ENCODE measurements at regions not wholly inside any gene's neighbourhood (a gene's known extent, or its start where the extent isn't known, plus 50 kb on each side); places are given as distances from the start of the nearest gene placed in this dataset.

DNA sequence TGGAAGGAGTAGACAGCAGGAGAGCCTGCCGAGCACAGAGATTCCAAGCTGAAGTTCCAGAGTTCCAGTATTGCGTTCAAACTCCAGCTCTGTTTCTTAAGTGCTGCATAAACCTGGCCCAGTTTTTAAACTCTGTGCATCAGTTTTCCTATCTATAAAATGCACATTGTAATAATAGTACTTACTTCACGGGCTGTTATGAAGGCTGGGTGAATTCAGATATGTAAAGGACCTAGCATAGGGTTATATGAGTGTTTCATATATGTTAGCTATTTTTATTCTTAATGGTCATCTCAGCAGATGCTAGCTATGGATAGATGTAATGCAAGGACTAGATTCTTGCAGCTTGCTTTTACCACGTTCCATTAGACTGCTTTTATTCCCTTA, 293.1 kb upstream of the SEMA3C start:
- no peaks in the 10 kb centered on the region for H3K9me3 Mint-ChIP-seq (ENCODE audit: low read depth, unreplicated experiment)
- CTCF ChIA-PET, result no interaction called here
- H3K4me1 Mint-ChIP-seq (ENCODE audit: low read depth, unreplicated experiment), result no peaks in the 10 kb centered on the region
- H3K36me3 Mint-ChIP-seq (ENCODE audit: insufficient read depth, unreplicated experiment), result no peaks in the 10 kb centered on the region
- H3K27ac Mint-ChIP-seq (ENCODE audit: unreplicated experiment), result no peak overlapping the region
- TF ChIP-seq, protein P1, sequence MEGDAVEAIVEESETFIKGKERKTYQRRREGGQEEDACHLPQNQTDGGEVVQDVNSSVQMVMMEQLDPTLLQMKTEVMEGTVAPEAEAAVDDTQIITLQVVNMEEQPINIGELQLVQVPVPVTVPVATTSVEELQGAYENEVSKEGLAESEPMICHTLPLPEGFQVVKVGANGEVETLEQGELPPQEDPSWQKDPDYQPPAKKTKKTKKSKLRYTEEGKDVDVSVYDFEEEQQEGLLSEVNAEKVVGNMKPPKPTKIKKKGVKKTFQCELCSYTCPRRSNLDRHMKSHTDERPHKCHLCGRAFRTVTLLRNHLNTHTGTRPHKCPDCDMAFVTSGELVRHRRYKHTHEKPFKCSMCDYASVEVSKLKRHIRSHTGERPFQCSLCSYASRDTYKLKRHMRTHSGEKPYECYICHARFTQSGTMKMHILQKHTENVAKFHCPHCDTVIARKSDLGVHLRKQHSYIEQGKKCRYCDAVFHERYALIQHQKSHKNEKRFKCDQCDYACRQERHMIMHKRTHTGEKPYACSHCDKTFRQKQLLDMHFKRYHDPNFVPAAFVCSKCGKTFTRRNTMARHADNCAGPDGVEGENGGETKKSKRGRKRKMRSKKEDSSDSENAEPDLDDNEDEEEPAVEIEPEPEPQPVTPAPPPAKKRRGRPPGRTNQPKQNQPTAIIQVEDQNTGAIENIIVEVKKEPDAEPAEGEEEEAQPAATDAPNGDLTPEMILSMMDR (IDR thresholded peaks at IDR 0.05; ENCODE audit: unreplicated experiment), result no peak
- H3K27me3 Mint-ChIP-seq (ENCODE audit: unreplicated experiment), result no peaks in the 10 kb centered on the region
- intact Hi-C loops (cut with micrococcal nuclease; ENCODE audit: unreplicated experiment), result no loop called here
- H3K4me3 Mint-ChIP-seq (ENCODE audit: low read depth, unreplicated experiment), result no peak overlapping the region
- BruUV-seq (replicated peaks), result no TSS peak
- DNase-seq, result no peak

DNA sequence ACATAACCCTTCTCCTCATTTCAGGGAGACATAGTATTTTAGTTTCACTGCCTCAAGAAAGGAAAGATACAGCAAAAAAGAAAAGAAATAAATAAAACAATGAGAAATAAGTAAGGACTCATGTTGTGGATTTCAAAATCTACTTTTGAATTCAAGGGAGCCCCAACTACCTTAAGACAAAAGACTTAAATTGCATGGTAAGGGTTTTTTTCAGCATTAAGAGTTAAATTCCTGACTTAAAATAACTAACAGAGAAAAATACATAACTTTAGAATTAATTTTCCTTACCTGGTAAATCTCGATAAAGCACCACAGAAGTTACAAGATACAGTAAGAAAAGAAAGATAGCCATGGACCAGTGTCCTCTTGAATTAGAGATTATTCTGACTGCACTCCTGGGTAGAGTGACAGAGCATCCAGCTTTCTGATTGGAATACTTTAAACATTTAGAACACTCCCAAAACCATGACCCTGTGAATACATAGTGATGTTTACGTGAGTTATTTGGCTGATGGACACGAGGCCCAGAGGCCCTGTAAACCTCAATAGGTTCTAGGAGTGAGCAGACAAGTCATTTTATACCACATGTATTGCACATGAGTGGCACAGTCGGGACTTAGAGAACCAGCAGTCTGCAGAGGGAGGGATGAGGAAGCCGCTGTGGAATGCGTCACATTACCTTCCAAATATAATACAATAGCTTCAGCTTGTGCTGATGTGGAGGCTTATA, 292.5 kb upstream of the SEMA3C start:
- Mint-ChIP-seq H3K4me3 (ENCODE audit: low read depth, unreplicated experiment) (no peak overlapping the region), H3K27ac (ENCODE audit: unreplicated experiment) (no peak overlapping the region), H3K9me3 (ENCODE audit: low read depth, unreplicated experiment) (no peaks in the 10 kb centered on the region), H3K36me3 (ENCODE audit: insufficient read depth, unreplicated experiment) (no peaks in the 10 kb centered on the region), H3K4me1 (ENCODE audit: low read depth, unreplicated experiment) (no peaks in the 10 kb centered on the region), H3K27me3 (ENCODE audit: unreplicated experiment) (no peaks in the 10 kb centered on the region)
- intact Hi-C loops (cut with micrococcal nuclease; ENCODE audit: unreplicated experiment), result no loop called here
- DNase-seq, result no peak
- TF ChIP-seq, protein P1 (IDR thresholded peaks at IDR 0.05; ENCODE audit: unreplicated experiment), result no peak
- CTCF ChIA-PET, result no interaction called here
- no TSS peak for BruUV-seq (replicated peaks)

DNA sequence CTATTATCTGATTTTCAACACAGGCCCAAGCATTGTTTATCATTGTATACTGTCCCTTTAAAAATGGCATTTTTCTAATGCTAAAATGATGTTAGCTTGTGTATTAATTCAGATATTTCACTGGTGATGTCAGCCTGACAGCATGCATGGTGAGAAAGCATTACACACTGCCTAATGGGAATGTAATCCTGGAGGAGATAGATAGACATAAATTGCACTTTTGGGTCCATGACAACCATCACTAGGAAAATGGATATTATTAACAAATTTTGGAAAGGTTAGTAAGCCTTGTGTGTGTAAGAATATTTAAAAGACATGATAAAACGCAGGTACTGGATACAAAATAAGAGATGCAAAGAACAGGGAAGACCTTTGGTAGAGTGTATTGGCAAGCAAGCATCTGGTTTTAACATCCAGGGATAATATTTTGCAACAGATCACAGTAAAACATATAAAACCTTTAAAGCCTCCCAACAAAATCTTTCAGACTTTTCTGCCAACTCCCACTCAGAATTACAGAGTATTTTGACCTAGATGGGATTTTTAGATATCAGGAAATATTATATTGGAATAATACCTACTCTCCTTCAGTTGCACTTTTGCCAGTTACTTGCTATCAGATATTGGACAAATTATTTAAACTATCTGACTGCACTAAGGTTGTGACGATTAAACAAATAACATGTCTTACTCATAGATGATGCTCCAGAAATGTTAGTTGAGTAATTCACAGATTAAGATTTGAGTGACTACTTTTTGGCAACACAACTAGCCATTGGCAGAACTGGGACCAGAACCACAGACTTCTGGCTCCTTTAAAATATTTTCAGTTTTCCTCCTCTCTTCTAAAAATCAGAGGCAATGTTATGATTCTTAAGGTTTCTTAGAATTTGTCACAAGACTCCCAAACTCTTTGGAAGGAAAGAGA, 291.6 kb upstream of the SEMA3C start:
- H3K36me3 Mint-ChIP-seq (ENCODE audit: insufficient read depth, unreplicated experiment), result no peaks in the 10 kb centered on the region
- H3K4me3 Mint-ChIP-seq (ENCODE audit: low read depth, unreplicated experiment), result no peak overlapping the region
- no peak overlapping the region for H3K27ac Mint-ChIP-seq (ENCODE audit: unreplicated experiment)
- intact Hi-C loops (cut with micrococcal nuclease; ENCODE audit: unreplicated experiment), result no loop called here
- H3K4me1 Mint-ChIP-seq (ENCODE audit: low read depth, unreplicated experiment), result no peaks in the 10 kb centered on the region
- TF ChIP-seq, protein P1 (IDR thresholded peaks at IDR 0.05; ENCODE audit: unreplicated experiment), result no peak
- BruUV-seq (replicated peaks), result no TSS peak
- CTCF ChIA-PET, result no interaction called here
- no peaks in the 10 kb centered on the region for H3K9me3 Mint-ChIP-seq (ENCODE audit: low read depth, unreplicated experiment)
- DNase-seq, result no peak
- H3K27me3 Mint-ChIP-seq (ENCODE audit: unreplicated experiment), result no peaks in the 10 kb centered on the region

DNA sequence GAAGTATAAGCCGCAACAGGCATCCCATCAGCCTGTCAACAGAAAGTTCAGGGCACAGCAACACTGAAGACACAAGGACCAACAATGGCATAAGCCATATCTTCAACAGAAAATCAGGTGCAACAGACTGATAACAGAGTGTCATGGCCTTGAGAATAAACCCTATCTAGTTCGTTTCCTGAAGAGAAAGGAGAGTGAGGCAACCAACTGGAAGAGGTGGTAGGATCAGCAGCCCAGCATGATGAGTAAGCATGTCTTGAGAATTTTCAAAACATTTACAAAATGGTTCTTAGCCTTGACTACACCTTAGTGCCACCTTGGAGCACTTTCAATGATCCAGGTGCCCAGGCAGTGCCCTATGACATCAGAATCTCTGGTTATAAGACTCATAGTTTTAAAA, 290.2 kb upstream of the SEMA3C start:
- no peaks in the 10 kb centered on the region for H3K4me1 Mint-ChIP-seq (ENCODE audit: low read depth, unreplicated experiment)
- H3K4me3 Mint-ChIP-seq (ENCODE audit: low read depth, unreplicated experiment), result no peak overlapping the region
- BruUV-seq (replicated peaks), result no TSS peak
- H3K27me3 Mint-ChIP-seq (ENCODE audit: unreplicated experiment), result no peaks in the 10 kb centered on the region
- DNase-seq, result no peak
- H3K9me3 Mint-ChIP-seq (ENCODE audit: low read depth, unreplicated experiment), result no peaks in the 10 kb centered on the region
- no peak overlapping the region for H3K27ac Mint-ChIP-seq (ENCODE audit: unreplicated experiment)
- CTCF ChIA-PET, result no interaction called here
- intact Hi-C loops (cut with micrococcal nuclease; ENCODE audit: unreplicated experiment), result no loop called here
- TF ChIP-seq, protein P1 (IDR thresholded peaks at IDR 0.05; ENCODE audit: unreplicated experiment), result no peak
- H3K36me3 Mint-ChIP-seq (ENCODE audit: insufficient read depth, unreplicated experiment), result no peaks in the 10 kb centered on the region

Measured in Calu3 (cell line).